H9 (cell line): ENCODE measurements at regions not wholly inside any gene's neighbourhood (a gene's known extent, or its start where the extent isn't known, plus 50 kb on each side); places are given as distances from the start of the nearest gene placed in this dataset.

Experiments used
- DNase-seq: peaks from one replicate; pipeline ENCODE4 v3.0.0-alpha.2; 2017
- H2AFZ ChIP-seq: one replicate; pipeline ENCODE4 v1.6.1; 2013; ENCODE audit warnings: mild to moderate bottlenecking, low read length, control low read depth, moderate library complexity
- H2AK5ac ChIP-seq: 2 replicates; pipeline ENCODE4 v1.6.1; 2013; ENCODE audit warnings: low read length, control low read depth, mixed read lengths; ENCODE audit not compliant: insufficient read length
- H2BK120ac ChIP-seq: one replicate; pipeline ENCODE4 v1.6.1; 2013; ENCODE audit warnings: low read depth, mild to moderate bottlenecking, low read length, control low read depth, inconsistent platforms; ENCODE audit not compliant: poor library complexity, severe bottlenecking
- H2BK12ac ChIP-seq: 2 replicates; pipeline ENCODE4 v1.6.1; 2013; ENCODE audit warnings: low read length, control low read depth, mixed read lengths, low read depth; ENCODE audit not compliant: insufficient read length
- H2BK15ac ChIP-seq: 2 replicates; pipeline ENCODE4 v1.6.1; 2013; ENCODE audit warnings: low read depth, low read length, control low read depth
- H2BK20ac ChIP-seq: one replicate; pipeline ENCODE4 v1.6.1; 2013; ENCODE audit warnings: low read depth, mild to moderate bottlenecking, low read length, control low read depth, inconsistent platforms; ENCODE audit not compliant: poor library complexity, severe bottlenecking
- H2BK5ac ChIP-seq: 2 replicates; pipeline ENCODE4 v1.6.1; 2013; ENCODE audit warnings: low read length, control low read depth, mixed read lengths; ENCODE audit not compliant: insufficient read length
- H3K14ac ChIP-seq: 2 replicates; pipeline ENCODE4 v1.6.1; 2013; ENCODE audit warnings: low read length, control low read depth; ENCODE audit not compliant: insufficient read depth
- H3K18ac ChIP-seq: 2 replicates; pipeline ENCODE4 v1.6.1; 2013; ENCODE audit warnings: low read depth, mild to moderate bottlenecking, mixed read lengths, low read length, control low read depth; ENCODE audit not compliant: insufficient read length
- H3K23ac ChIP-seq: 2 replicates; pipeline ENCODE4 v1.6.1; 2013; ENCODE audit warnings: low read length, control low read depth, mixed read lengths, low read depth; ENCODE audit not compliant: insufficient read length
- H3K23me2 ChIP-seq: 2 replicates; pipeline ENCODE4 v1.6.1; 2013; ENCODE audit warnings: low read depth, mild to moderate bottlenecking, mixed read lengths, low read length, control low read depth; ENCODE audit not compliant: insufficient read length, poor library complexity, severe bottlenecking
- H3K27ac ChIP-seq: 2 replicates; pipeline ENCODE4 v1.5.1; 2013; ENCODE audit warnings: low read length, control low read depth, mixed read lengths, low read depth; ENCODE audit not compliant: insufficient read length
- H3K27me3 ChIP-seq: 2 replicates; pipeline ENCODE4 v1.6.1; 2013; ENCODE audit warnings: low read length, control low read depth, inconsistent platforms; ENCODE audit not compliant: insufficient read depth
- H3K4ac ChIP-seq: 2 replicates; pipeline ENCODE4 v1.6.1; 2013; ENCODE audit warnings: low read depth, mild to moderate bottlenecking, control low read depth, inconsistent platforms, low read length, moderate library complexity
- H3K4me1 ChIP-seq: 2 replicates; pipeline ENCODE4 v1.6.1; 2013; ENCODE audit warnings: low read length, control low read depth, inconsistent platforms; ENCODE audit not compliant: insufficient read depth
- H3K4me2 ChIP-seq: 2 replicates; pipeline ENCODE4 v1.6.1; 2013; ENCODE audit warnings: low read length, control low read depth, mixed read lengths; ENCODE audit not compliant: insufficient read length, insufficient read depth
- H3K56ac ChIP-seq: 2 replicates; pipeline ENCODE4 v1.6.1; 2013; ENCODE audit warnings: low read depth, mild to moderate bottlenecking, mixed read lengths, low read length, control low read depth; ENCODE audit not compliant: insufficient read length
- H3K79me1 ChIP-seq: 2 replicates; pipeline ENCODE4 v1.6.1; 2013; ENCODE audit warnings: low read depth, mild to moderate bottlenecking, moderate library complexity, low read length, control low read depth, inconsistent platforms; ENCODE audit not compliant: insufficient read depth, poor library complexity, severe bottlenecking
- H3K79me2 ChIP-seq: 2 replicates; pipeline ENCODE4 v1.6.1; 2013; ENCODE audit warnings: low read length, control low read depth, inconsistent platforms; ENCODE audit not compliant: insufficient read depth
- H3K9ac ChIP-seq: 2 replicates; pipeline ENCODE4 v1.6.1; 2013; ENCODE audit warnings: low read length, control low read depth, mixed read lengths; ENCODE audit not compliant: insufficient read length; ENCODE audit errors: extremely low read depth
- H3K9me3 ChIP-seq: one replicate; pipeline ENCODE4 v1.6.1; 2013; ENCODE audit warnings: low read depth, low read length, inconsistent platforms; ENCODE audit not compliant: control insufficient read depth
- H3T11ph ChIP-seq: one replicate; pipeline ENCODE4 v1.6.1; 2013; ENCODE audit warnings: mild to moderate bottlenecking, low read length, control low read depth, inconsistent platforms
- H4K20me1 ChIP-seq: one replicate; pipeline ENCODE4 v1.6.1; 2013; ENCODE audit not compliant: control insufficient read depth, insufficient read length, insufficient read depth
- H4K5ac ChIP-seq: 2 replicates; pipeline ENCODE4 v1.6.1; 2013; ENCODE audit warnings: low read depth, mild to moderate bottlenecking, mixed read lengths, low read length, control low read depth; ENCODE audit not compliant: insufficient read length
- H4K8ac ChIP-seq: replicated peaks from 2 replicates; pipeline ENCODE4 v1.6.1; 2013; ENCODE audit warnings: low read length, control low read depth, mixed read lengths, low read depth; ENCODE audit not compliant: insufficient read length
- H4K91ac ChIP-seq: 2 replicates; pipeline ENCODE4 v1.6.1; 2013; ENCODE audit warnings: low read depth, mild to moderate bottlenecking, moderate library complexity, mixed read lengths, low read length, control low read depth; ENCODE audit not compliant: insufficient read length
- H3K27ac Mint-ChIP-seq, 3 experiments: 2 replicates in 2 of 3; 3 replicates in 1 of 3; pipeline ENCODE4 v1.8.0; 2020 to 2021; ENCODE audit warnings: mixed read lengths in 3 of 3, mild to moderate bottlenecking in 1 of 3, moderate library complexity in 1 of 3
- H3K27me3 Mint-ChIP-seq: 2 replicates; pipeline ENCODE4 v1.8.0; 2021; ENCODE audit warnings: low read depth, mild to moderate bottlenecking, moderate library complexity, mixed read lengths
- H3K36me3 Mint-ChIP-seq, 3 experiments: 2 replicates in 2 of 3; 3 replicates in 1 of 3; pipeline ENCODE4 v1.8.0; 2020 to 2021; ENCODE audit warnings: low read depth in 3 of 3, mixed read lengths in 3 of 3; ENCODE audit not compliant: insufficient read depth in 1 of 3
- H3K4me1 Mint-ChIP-seq, 2 experiments: 2 replicates each; pipeline ENCODE4 v1.8.0; 2020; ENCODE audit warnings: mixed read lengths in 2 of 2
- H3K4me3 Mint-ChIP-seq, 2 experiments: 2 replicates in 1 of 2; 3 replicates in 1 of 2; pipeline ENCODE4 v1.8.0; 2020 to 2021; ENCODE audit warnings: mild to moderate bottlenecking in 2 of 2, mixed read lengths in 2 of 2, moderate library complexity in 1 of 2
- H3K9me3 Mint-ChIP-seq, 2 experiments: 2 replicates in 1 of 2; 3 replicates in 1 of 2; pipeline ENCODE4 v1.8.0; 2020; ENCODE audit warnings: mild to moderate bottlenecking in 2 of 2, mixed read lengths in 2 of 2, moderate library complexity in 1 of 2
- CTCF ChIP-seq: fragments of 200-600 bp; sonication (generic); conservative IDR thresholded peaks from 3 replicates; pipeline ENCODE4 v1.8.0; 2021; ENCODE audit warnings: antibody characterized with exemption, mild to moderate bottlenecking
- WGBS: extraction: QIAGEN DNeasy Blood & Tissue Kit; methylation state at CpG from one replicate; pipeline ENCODE4 v1.1.7; 2013; ENCODE audit warnings: missing lambda C conversion rate, low lambda C conversion rate, mixed read lengths; ENCODE audit not compliant: insufficient read length; ENCODE audit errors: extremely low coverage; 5-methylcytosine and 5-hydroxymethylcytosine counted together

- H3K18ac ChIP-seq = no peak overlapping the region
- no peak overlapping the region for H3K27ac ChIP-seq
- H3K14ac ChIP-seq = no peak overlapping the region
- WGBS = no CpG with 5 or more reads among the region's 6 CpGs
- no peak for TF ChIP-seq CTCF
- no peaks in the 10 kb centered on the region for H3K23me2 ChIP-seq
- H2BK15ac ChIP-seq = no peak overlapping the region
- no peak overlapping the region for H3K23ac ChIP-seq
- H3K9me3 ChIP-seq = no peaks in the 10 kb centered on the region
- H3K4ac ChIP-seq = no peak overlapping the region
- Mint-ChIP-seq H3K4me3 (no peak overlapping the region), H3K4me1 (no peaks in the 10 kb centered on the region; a peak in 1 of 4 replicates), H3K27me3 (no peaks in the 10 kb centered on the region), H3K36me3 (peaks cover 0 to 2% (median 0%) of the 10 kb centered on the region in 3 experiments; a peak in 2 of 7 replicates), H3K27ac (no peak overlapping the region; a peak in 1 of 7 replicates), H3K9me3 (peaks cover 0 to 6% of the 10 kb centered on the region in 2 experiments; a peak in 2 of 5 replicates)
- no peak overlapping the region for H4K8ac ChIP-seq
- H3K79me2 ChIP-seq = no peaks in the 10 kb centered on the region
- H3T11ph ChIP-seq = no peak overlapping the region
- no peak for DNase-seq
- no peaks in the 10 kb centered on the region for H4K20me1 ChIP-seq
- no peak overlapping the region for H2BK20ac ChIP-seq
- no peak overlapping the region for H2BK5ac ChIP-seq
- no peak overlapping the region for H4K5ac ChIP-seq
- H3K56ac ChIP-seq = no peak overlapping the region
- H4K91ac ChIP-seq = no peak overlapping the region
- H2BK120ac ChIP-seq = no peak overlapping the region
- H2AK5ac ChIP-seq = no peak overlapping the region
- H2AFZ ChIP-seq = no peak overlapping the region
- no peaks in the 10 kb centered on the region for H3K79me1 ChIP-seq
- H3K4me2 ChIP-seq = no peak overlapping the region
- no peak overlapping the region for H3K9ac ChIP-seq
- H3K4me1 ChIP-seq = no peaks in the 10 kb centered on the region
- H2BK12ac ChIP-seq = no peak overlapping the region
- no peaks in the 10 kb centered on the region for H3K27me3 ChIP-seq
Measured at GRCh38 chr13:40420160-40420740, 246.2 kb downstream of the FOXO1 start.
